HG02938 (cell line): ENCODE measurements at regions not wholly inside any gene's neighbourhood (a gene's known extent, or its start where the extent isn't known, plus 50 kb on each side); places are given as distances from the start of the nearest gene placed in this dataset.

Source experiments
- ATAC-seq: cut with Tn5 transposase; IDR thresholded peaks from one replicate; pipeline ENCODE4 v1.9.1; 2021; ENCODE audit warnings: mild to moderate bottlenecking, moderate library complexity; ENCODE audit not compliant: unreplicated experiment

GRCh38 chr20:1798982-1799381, 96.2 kb upstream of the SIRPA start:
- no peak for ATAC-seq

DNA sequence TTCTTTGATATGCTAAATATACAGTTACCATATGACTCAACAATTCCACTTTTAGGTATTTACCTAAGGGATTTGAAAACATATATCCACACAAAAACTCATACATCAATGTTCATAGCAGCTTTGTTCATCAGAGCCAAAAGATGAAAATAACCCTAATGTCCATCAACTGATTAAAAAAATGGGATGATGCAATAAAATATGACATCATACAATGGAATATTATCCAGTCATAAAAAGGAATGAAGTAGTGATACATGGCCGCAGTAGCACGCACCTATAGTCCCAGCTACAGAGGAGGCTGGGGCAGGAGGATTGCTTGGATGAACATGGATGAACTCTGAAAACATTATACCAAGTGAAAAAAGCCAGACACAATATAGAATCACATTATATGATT, 101.4 kb upstream of the SIRPA start:
- no peak for ATAC-seq

DNA sequence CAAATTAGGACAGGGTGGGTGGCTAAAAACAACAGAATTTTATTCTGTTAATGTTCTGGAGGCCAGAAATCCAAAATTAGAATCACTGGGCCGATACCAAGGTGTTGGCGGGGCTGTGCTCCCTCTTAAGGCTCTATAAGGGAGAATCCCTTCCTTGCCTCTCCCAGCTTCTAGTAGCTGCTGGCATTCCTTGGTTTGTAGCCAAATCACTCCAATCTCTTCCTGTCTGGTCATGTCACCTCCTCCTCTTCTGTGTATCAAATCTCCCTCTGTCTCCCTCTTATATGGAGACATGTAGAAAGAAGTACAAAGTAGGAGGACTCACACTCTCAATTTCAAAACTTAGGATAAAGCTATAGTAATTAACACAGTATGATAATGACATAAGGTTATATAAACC, 102.9 kb upstream of the SIRPA start:
- ATAC-seq: no peak

GRCh38 chr20:1790386-1790785, 104.8 kb upstream of the SIRPA start:
- no peak for ATAC-seq

- no peak for ATAC-seq
Observed at GRCh38 chr20:1788044-1788443, 107.2 kb upstream of the SIRPA start.

DNA sequence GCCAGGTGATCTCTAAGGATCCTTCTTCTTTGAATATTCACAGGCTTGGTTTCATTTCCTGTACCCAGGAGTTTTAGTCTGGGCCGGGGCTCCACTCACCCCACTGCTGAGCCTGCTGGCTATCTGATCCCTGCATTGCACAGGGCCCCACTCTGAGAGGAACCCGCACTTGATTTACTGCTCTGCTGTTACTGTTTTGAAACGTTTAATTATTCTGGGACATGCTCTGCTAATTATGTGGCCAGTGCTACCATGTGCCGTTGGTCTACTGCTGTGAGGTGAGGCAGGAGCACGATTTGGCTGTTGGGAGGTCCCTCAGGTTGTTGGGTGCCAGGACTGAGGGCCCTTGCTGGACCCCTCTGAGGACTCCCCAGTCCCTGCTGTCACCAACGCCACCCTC, 108.7 kb upstream of the SIRPA start:
- no peak for ATAC-seq

DNA sequence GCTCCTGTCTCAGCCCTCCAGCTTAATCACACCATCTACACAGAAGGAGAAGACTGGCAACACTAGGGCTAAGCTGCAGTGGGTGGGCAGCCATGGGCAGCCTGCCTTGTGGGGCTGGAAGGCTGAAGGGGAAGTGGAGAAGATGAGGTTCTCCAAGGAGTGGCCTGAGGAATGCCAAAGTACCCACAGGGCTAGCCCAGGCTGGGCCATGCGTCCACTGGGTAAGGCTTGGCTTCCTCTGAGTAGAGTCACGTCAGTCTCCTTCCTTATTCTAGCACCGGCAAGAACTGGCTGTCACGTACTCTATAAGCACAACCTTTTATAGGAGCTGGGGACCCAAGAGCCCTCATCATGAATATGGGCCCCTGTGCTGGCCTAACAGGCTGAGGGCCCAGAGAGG, 110.6 kb upstream of the SIRPA start:
- no peak for ATAC-seq

DNA sequence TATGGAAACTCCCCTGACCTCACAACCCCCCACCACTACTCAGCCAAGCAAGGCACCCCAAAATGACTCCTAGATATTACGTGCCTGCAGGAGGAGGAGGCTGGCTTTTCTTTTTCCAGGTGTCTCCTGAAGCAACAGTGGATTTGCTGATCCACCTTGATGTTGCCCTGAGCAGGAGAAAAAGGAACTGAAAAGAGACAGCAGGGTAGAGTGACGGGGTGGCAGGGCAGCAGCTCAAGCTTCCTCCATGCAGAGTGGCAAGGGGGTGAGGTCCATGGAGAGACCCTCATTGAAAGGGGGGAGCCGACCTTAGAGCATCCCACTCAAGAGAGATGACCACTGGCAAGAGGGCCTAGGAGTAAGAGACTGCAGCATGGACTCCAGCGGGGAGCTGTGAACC, 112.0 kb upstream of the SIRPA start:
- no peak for ATAC-seq

DNA sequence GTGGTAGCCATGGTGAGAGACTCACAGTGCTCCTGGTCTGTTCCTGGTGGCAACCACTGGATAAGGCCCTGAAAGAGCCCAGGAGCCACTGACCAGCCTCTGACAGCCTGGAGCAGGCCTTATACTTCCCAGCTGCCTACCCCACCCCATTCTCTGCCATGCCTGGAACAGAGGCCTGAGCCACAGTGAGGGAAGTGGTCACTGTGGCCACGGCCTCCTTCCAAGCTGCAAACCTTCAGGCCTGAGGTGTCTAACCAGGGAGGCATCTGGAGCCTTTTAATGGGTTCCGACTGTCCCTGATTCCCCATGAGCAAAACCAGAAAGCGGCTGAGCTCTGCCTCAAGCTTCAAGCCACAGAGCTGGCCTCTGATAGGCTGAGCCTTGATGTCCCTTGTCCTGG, 113.0 kb upstream of the SIRPA start:
- no peak for ATAC-seq

DNA sequence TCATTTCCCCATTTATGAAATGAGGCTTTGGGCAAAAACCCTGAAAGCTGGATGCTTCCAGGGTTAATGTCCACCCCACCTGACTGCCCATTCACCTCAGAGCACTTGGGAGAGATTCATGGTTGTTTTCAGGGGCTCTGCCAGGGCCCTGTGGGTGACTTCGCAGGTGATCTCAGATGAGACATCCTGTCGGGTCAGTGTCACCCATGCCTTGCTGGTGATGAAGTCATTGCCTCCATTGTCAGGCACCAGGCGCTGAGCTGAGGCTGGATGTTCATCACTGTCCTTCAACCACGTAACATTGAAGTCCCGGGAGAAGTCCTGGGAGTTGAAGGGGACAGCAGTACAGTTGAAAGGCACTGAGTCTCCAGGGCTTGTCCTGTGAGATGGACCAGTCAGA, 115.6 kb upstream of the SIRPA start:
- no peak for ATAC-seq

DNA sequence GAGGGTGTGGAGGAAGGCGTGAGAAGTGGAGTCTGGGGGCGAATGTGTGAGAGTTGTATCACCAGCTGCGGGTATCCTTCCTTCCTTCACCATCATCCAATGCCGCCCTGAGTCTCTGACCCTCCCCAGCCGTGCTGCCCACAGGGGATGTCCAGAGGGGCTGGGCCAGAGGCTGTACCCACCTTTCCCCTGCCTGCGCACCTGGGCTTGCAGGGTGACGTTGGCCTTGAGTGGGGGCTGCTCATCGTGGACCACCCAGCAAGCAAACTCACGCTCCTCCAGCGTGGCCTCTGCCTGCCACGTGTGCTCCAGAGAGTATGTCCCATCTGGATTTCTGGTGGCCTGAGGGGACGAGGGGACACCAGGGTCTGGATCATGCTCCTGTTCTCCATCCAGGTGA, 116.9 kb upstream of the SIRPA start:
- ATAC-seq: no peak

DNA sequence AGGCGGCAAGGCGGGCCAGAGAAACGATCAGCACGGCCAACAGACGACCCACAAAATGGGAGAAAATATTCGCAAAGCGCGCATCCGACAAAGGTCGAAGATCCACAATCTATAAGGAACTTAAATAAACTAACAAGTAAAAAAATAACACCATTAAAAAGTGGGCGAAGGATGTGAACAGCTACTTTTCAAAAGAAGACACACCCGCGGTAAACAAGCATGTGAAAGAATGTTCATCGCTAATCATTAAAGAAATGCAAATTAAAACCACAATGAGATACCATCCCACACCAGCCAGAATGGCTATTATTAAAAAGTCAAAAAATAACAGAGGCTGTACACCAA, 117.8 kb upstream of the SIRPA start:
- no peak for ATAC-seq

- ATAC-seq: peak; percentile 72
Observed at GRCh38 chr20:1776681-1777475, 118.3 kb upstream of the SIRPA start.

DNA sequence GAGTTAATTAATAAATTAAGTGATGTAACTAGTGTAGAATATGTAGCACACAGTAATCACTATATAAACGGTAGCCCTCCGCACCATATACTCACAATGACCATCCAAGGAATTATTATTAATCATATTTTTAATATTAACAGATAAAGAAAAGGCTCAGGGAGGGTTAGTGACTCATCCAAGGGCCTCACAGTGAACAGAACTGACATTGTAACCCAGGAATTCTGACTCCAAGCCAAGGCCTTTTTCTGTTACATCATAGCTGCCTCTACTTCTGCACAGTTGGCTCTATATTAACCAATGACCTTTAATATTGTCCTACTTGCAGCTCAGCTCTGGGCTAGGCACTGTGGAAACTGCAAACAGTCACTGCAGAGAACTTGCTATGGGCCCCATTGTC, 117.5 kb upstream of the SIRPG start:
- ATAC-seq: no peak

DNA sequence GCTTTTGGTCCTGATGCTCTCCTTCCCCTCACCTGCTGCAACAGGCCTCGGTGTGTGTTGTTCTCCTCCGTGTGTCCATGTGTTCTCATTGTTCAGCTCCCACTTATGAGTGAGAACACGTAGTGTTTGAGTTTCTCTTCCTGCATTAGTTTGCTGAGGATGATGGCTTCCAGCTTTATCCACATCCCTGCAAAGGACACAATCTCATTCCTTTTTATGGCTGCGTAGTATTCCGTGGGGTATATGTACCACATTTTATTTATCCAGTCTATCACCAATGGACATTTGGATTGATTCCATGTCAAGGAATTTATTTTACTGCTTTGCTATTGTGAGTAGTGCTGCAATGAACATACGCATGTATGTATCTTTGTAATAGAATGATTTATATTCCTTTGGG, 116.9 kb upstream of the SIRPG start:
- no peak for ATAC-seq

DNA sequence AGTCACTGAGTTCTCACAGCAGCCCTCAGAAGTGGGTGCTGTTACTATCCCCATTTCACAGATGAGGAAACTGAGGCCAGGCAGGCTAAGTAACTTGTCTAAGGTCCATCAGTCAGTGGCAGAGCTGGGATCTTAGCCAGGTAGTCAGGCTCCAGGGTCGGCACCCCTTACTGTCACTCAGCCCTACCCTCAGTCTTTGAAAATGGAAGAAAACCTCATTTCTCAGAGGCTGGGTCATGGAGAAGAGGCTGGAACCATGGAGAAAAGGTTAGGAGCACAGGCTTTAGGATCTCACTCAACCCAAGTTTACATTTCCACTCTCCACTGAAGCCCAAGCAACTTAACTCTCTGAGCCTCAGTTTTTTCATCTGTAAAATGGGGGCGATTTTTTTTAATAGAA, 116.2 kb upstream of the SIRPG start:
- no peak for ATAC-seq

DNA sequence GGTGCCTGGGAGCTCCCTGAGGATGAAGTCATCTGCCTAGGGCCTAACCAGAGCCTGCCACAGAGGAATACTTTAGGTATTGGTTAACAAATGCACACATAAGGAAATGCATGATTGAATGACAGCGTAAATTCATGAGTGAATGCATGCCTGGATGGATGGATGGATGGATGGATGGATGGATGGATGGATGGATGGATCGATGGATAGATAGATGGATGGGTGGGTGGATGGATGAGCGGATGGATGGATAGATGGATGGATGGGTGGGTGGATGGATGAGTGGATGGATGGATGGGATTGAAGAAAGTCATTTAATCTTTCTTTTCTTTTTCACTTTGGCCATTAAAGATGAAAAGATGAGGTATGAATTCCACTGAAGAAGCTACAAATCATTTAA, 111.9 kb upstream of the SIRPG start:
- no peak for ATAC-seq

GRCh38 chr20:1766731-1767130, 109.2 kb upstream of the SIRPG start:
- ATAC-seq: no peak

- ATAC-seq: peak; percentile 61
Observed at GRCh38 chr20:1764136-1765033, 106.8 kb upstream of the SIRPG start.

GRCh38 chr20:1761598-1761997, 104.0 kb upstream of the SIRPG start:
- ATAC-seq: no peak

DNA sequence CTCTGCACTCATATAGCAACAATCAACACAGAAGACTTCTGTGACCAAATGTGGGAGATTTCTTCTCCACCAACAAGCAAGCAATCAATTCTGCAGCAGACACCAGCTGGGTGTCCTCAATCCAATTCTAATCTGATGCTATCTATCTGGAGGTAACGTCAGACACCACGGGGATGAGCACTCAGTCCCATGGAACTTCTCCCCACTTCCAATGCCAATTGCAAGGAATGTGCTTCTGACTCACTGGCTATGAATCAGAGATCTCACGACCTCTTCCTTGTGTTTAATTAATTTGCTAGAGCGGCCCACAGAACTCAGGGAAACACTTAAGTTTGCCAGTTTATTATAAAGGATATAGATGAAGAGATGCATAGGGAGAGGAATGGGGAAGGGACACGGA, 103.5 kb upstream of the SIRPG start:
- ATAC-seq: no peak

- ATAC-seq: no peak
Observed at GRCh38 chr20:1758765-1759164, 101.2 kb upstream of the SIRPG start.
